ENCODE measurements at regions not wholly inside any gene's neighbourhood (a gene's known extent, or its start where the extent isn't known, plus 50 kb on each side); places are given as distances from the start of the nearest gene placed in this dataset.

DNA sequence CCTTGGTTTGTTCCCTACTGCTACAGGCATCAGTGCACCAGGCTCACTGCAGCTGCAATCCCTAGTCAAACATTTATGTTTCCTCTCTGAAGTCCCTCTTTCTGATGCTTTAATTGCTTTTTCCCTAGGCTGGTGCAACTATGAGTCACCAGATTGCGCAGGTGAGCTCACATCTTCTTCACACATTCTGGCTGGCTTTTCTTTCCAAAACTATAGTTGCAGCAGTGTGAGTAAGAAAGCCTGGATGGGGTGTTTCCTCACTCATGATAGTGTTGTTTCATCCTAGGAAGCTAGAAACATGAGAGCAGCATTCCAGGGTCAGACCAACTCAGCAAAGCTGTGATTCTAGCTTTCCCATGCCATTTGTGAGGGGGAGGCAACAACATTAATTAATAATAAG lies 296.4 kb downstream of the PAX1 start:
- TF ChIP-seq, protein P1, sequence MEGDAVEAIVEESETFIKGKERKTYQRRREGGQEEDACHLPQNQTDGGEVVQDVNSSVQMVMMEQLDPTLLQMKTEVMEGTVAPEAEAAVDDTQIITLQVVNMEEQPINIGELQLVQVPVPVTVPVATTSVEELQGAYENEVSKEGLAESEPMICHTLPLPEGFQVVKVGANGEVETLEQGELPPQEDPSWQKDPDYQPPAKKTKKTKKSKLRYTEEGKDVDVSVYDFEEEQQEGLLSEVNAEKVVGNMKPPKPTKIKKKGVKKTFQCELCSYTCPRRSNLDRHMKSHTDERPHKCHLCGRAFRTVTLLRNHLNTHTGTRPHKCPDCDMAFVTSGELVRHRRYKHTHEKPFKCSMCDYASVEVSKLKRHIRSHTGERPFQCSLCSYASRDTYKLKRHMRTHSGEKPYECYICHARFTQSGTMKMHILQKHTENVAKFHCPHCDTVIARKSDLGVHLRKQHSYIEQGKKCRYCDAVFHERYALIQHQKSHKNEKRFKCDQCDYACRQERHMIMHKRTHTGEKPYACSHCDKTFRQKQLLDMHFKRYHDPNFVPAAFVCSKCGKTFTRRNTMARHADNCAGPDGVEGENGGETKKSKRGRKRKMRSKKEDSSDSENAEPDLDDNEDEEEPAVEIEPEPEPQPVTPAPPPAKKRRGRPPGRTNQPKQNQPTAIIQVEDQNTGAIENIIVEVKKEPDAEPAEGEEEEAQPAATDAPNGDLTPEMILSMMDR (IDR thresholded peaks at IDR 0.05) = no peak
- TF ChIP-seq POLR2A (IDR thresholded peaks at IDR 0.05) = no peak
